ENCODE measurements at regions not wholly inside any gene's neighbourhood (a gene's known extent, or its start where the extent isn't known, plus 50 kb on each side); places are given as distances from the start of the nearest gene placed in this dataset.

- TF ChIP-seq CTCF (IDR thresholded peaks at IDR 0.05) (no peak), POLR2A (IDR thresholded peaks at IDR 0.05) (no peak)
These were observed 220.3 kb upstream of the LYPLAL1 start for GRCh38 chr1:218953386-218953785.

Measured in uterus (tissue), 2 donors.